HG03064 (cell line): ENCODE measurements at regions not wholly inside any gene's neighbourhood (a gene's known extent, or its start where the extent isn't known, plus 50 kb on each side); places are given as distances from the start of the nearest gene placed in this dataset.
"Not testable (repeated sequence)": the region's sequence is repeated elsewhere in the genome, so short reads cannot be mapped to it uniquely, and the experiment has no call there.

ENCODE experiments used
- ATAC-seq: cut with Tn5 transposase; IDR thresholded peaks from one replicate; pipeline ENCODE4 v1.9.1; 2021; ENCODE audit warnings: low read depth; ENCODE audit not compliant: unreplicated experiment

GRCh38 chr7:49643736-49644135, 129.7 kb upstream of the VWC2 start:
- no peak for ATAC-seq

- ATAC-seq = no peak
Measured at GRCh38 chr7:49644396-49645166, 128.9 kb upstream of the VWC2 start.

- ATAC-seq = no peak
Measured at GRCh38 chr7:49645296-49645695, 128.1 kb upstream of the VWC2 start.

- no peak for ATAC-seq
Measured at GRCh38 chr7:49660170-49660783, 113.2 kb upstream of the VWC2 start.

GRCh38 chr7:49660976-49661375, 112.5 kb upstream of the VWC2 start:
- ATAC-seq = no peak

- not testable (repeated sequence) for ATAC-seq
Measured at GRCh38 chr7:49665963-49666362, 107.5 kb upstream of the VWC2 start.

GRCh38 chr7:49666764-49667163, 106.7 kb upstream of the VWC2 start:
- no peak for ATAC-seq

GRCh38 chr7:49669285-49669684, 104.2 kb upstream of the VWC2 start:
- ATAC-seq = no peak

GRCh38 chr7:49669692-49670260, 103.7 kb upstream of the VWC2 start:
- ATAC-seq = no peak

- ATAC-seq = no peak
Measured at GRCh38 chr7:49670991-49671390, 102.4 kb upstream of the VWC2 start.

GRCh38 chr7:49692516-49692915, 80.9 kb upstream of the VWC2 start:
- no peak for ATAC-seq

- ATAC-seq = no peak
Measured at GRCh38 chr7:49695971-49696370, 77.5 kb upstream of the VWC2 start.

- ATAC-seq = no peak
Measured at GRCh38 chr7:49700841-49701240, 72.6 kb upstream of the VWC2 start.

- ATAC-seq = no peak
Measured at GRCh38 chr7:49702099-49702498, 71.3 kb upstream of the VWC2 start.

GRCh38 chr7:49703337-49703736, 70.1 kb upstream of the VWC2 start:
- no peak for ATAC-seq

- ATAC-seq = no peak
Measured at GRCh38 chr7:49703881-49704280, 69.6 kb upstream of the VWC2 start.

GRCh38 chr7:49706106-49706505, 67.3 kb upstream of the VWC2 start:
- no peak for ATAC-seq

- ATAC-seq = no peak
Measured at GRCh38 chr7:49707891-49708290, 65.5 kb upstream of the VWC2 start.

GRCh38 chr7:49708590-49708989, 64.8 kb upstream of the VWC2 start:
- ATAC-seq = no peak

- ATAC-seq = not testable (repeated sequence)
Measured at GRCh38 chr7:49711072-49711723, 62.2 kb upstream of the VWC2 start.

- ATAC-seq = no peak
Measured at GRCh38 chr7:49714182-49714581, 59.3 kb upstream of the VWC2 start.
